GM19395 (cell line): ENCODE measurements at regions not wholly inside any gene's neighbourhood (a gene's known extent, or its start where the extent isn't known, plus 50 kb on each side); places are given as distances from the start of the nearest gene placed in this dataset.
"Not testable (repeated sequence)": the region's sequence is repeated elsewhere in the genome, so short reads cannot be mapped to it uniquely, and the experiment has no call there.

Source experiments
- ATAC-seq: cut with Tn5 transposase; IDR thresholded peaks from one replicate; pipeline ENCODE4 v1.9.1; 2021; ENCODE audit warnings: mild to moderate bottlenecking, moderate library complexity; ENCODE audit not compliant: unreplicated experiment

DNA sequence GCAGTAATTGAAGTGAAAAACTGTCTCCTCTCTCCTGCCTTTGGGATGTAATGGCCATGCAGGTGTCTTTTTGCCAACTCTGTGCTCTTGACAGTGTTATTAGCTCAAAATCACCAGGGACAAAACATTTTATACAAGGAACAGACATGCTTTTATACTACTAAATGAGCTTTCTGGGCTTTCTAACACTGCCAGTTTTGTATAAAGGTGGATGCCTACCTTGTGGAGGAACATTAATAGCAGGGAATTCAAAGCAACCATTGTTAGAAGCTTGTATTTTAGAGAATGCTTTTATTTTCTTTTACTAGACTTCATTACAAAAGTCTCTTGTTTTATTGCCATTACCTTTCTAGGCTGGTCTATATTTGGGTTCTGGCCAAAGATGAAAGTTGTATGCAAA, 54.7 kb upstream of the ARSJ start:
- no peak for ATAC-seq

- no peak for ATAC-seq
Measured at GRCh38 chr4:114036426-114036825, 57.0 kb upstream of the ARSJ start.

GRCh38 chr4:114036864-114037263, 57.4 kb upstream of the ARSJ start:
- no peak for ATAC-seq

DNA sequence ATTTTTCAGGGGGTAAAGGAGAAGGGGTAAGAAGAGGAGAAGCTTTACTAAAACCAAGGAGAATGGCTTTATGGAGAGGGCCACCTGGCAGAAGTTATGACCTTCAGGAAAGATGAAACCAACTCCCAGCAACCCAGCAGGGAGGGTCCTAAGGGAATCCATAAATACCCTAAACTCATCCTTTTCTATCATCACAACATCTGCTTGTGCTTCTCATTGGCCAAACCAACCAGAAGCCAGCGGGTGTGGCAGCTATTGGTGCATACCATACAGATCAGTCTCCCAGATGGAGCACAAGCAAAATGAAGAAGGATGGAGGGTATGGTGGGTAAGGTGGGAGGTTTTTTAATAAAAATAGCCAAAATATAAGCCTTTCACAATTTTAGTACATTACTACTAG, 58.5 kb upstream of the ARSJ start:
- no peak for ATAC-seq

DNA sequence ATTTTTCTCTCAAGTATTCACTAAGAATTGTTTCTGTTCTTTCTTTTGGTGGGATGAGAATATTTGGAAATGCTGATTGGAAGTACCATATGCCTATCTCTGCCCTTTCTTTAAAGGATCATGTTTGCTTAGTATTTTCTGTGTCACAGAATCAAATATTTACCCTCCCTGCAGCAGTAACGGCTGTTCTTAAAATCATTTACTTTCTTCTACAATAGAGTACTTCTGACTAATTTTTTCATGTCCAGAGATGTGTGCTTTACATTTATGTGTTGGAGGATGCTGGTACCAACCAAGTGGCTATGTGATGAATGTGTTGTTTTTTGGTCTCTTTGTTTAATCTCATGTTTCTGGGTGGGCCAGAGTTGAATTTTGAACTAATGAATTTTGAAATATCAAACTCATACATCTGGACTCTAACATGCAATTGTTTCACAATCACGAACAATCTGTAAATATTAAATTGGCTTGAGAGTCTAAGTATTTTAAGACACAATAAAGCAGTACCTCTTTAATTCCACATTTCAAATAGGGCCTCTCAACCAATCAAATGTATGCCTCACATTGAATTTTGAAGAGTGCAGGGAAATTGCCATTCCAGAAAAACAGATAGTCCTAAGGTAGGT, 59.4 kb upstream of the ARSJ start:
- no peak for ATAC-seq

GRCh38 chr4:114040319-114041116, 61.1 kb upstream of the ARSJ start:
- ATAC-seq = peak; percentile 95

DNA sequence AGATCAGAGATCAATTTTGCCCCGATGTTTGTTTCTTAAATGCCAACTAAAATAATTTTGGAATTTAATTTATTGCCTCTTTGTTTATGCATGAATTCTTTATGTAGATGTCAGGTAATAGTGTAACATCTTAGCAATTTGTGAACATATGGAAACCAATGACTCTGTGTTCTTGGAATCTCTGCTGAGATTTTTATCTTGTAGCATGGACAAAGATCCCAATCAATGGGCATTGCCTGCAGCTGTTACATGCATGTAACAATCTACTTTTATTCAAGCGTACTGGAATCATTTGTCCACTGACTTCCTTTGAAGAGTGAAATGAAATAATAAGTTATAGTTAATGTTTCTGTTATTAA, 61.6 kb upstream of the ARSJ start:
- no peak for ATAC-seq

DNA sequence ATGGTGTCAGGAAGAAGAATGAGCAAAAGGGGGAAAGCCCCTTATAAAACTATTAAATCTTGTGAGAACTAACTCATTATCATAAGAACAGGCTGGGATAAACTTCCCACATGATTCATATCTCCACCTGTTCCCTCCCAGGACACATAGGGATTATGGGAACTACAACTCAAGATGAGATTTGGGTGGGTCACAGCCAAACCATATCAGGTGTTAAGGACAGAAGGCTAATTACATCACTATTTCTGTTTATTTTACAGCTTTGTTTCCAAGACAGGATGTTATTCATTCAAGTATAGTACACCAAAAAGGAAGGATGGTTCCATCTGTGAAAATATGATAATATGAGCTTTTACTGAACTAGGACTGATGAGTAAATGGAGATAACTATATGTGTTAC, 63.7 kb upstream of the ARSJ start:
- no peak for ATAC-seq

DNA sequence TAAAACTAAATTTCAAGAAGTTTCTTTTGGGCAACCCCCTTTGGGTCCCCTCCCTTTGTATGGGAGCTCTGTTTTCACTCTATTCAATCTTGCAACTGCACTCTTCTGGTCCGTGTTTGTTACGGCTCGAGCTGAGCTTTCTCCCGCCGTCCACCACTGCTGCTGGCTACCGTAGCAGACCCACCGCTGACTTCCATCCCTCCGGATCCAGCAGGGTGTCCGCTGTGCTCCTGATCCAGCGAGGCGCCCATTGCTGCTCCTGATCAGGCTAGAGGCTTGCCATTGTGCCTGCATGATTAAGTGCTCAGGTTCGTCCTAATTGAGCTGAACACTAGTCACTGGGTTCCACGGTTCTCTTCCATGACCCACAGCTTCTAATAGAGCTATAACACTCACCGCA, 64.9 kb upstream of the ARSJ start:
- not testable (repeated sequence) for ATAC-seq

GRCh38 chr4:114046331-114046730, 66.9 kb upstream of the ARSJ start:
- ATAC-seq = no peak

GRCh38 chr4:114048154-114048553, 68.7 kb upstream of the ARSJ start:
- not testable (repeated sequence) for ATAC-seq

GRCh38 chr4:114052227-114052626, 72.8 kb upstream of the ARSJ start:
- ATAC-seq = no peak

GRCh38 chr4:114056599-114056998, 77.2 kb upstream of the ARSJ start:
- no peak for ATAC-seq

- ATAC-seq = no peak
Measured at GRCh38 chr4:114057746-114058145, 78.3 kb upstream of the ARSJ start.

DNA sequence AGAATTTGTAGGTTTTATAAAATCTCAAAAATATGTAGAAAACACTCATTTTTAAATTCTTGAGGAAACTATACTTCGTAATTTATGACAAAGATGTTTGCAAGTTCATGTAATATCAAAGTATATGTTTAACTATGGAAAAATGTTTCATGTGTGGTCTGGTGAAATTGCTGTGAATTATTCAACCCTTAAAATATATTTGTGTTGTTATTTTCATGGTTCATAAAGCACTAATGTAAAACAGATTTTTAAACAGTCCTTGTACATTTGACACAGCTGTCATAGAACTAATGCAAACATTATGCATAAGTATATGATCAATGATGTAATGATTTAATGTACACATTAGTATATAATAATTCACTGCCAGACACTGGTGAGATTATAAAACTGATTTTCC, 83.1 kb upstream of the ARSJ start:
- no peak for ATAC-seq

DNA sequence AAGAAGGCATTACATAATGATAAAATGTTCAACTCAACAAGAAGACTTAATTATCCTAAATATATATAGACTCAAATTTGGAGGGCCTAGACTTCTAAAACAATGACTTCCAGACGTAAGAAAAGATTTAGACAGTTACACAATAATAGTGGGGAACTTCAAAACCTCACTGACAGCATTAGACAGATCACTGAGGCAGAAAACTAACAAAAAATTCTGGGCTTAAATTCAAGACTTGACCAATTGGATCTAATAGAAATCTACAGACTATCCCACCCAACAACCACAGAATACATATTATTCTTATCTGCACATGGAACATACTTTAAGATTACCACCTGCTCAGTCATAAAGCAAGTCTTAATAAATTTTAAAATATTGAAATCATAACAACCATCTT, 93.3 kb upstream of the ARSJ start:
- ATAC-seq = no peak

GRCh38 chr4:114076899-114077570, 97.6 kb upstream of the ARSJ start:
- no peak for ATAC-seq

GRCh38 chr4:114077610-114078009, 98.2 kb upstream of the ARSJ start:
- no peak for ATAC-seq

- no peak for ATAC-seq
Measured at GRCh38 chr4:114078636-114079035, 99.2 kb upstream of the ARSJ start.

DNA sequence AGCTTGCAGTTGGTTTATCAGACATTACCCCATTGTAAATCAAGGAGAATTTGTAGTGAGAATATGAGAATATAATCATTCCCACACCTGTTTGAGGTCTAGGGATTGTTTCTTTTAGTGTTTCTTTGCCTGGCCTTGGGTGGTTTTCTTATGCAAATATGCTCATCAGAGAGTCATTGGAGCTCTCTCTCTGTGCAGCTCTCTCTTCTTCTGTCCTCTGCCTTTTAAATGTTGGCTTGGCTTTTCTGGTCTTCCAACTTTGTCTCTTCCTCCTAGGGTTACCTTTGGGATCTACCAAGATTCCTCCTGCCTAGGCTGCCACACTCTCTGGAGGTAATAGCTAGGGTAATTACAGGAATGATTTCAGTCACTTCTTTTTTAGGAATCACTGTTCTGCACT, 102.3 kb upstream of the ARSJ start:
- ATAC-seq = no peak

DNA sequence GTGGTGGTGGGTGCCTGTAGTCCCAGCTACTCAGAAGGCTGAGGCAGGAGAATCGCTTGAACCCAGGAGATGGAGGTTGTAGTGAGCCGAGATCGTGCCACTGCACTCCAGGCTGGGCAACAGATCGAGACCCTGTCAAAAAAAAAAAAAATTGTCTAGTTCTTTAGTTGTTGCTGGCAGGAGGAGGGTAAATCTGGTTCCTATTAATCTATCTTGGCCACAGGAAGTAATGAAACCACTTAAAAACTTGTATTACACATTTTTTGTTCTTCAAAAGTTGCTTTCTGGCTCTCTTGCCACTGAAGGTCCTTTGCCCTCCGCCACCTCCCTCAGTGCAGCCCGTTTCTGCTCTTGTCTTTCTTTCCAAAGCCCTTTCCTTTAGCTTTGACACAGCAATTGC, 102.9 kb upstream of the ARSJ start:
- ATAC-seq = no peak
